Endothelial cell (in vitro differentiated cells): ENCODE measurements at regions not wholly inside any gene's neighbourhood (a gene's known extent, or its start where the extent isn't known, plus 50 kb on each side); places are given as distances from the start of the nearest gene placed in this dataset.

Experiments used
- DNase-seq: peaks from one replicate; pipeline ENCODE4 v3.0.0; 2021; ENCODE audit warnings: low spot score
- H3K27ac Mint-ChIP-seq: one replicate; pipeline ENCODE4 v1.8.0; 2021; ENCODE audit warnings: mixed read lengths, inconsistent platforms; ENCODE audit not compliant: unreplicated experiment
- H3K27me3 Mint-ChIP-seq: one replicate; pipeline ENCODE4 v1.8.0; 2021; ENCODE audit warnings: mild to moderate bottlenecking, moderate library complexity, mixed read lengths, inconsistent platforms; ENCODE audit not compliant: unreplicated experiment
- H3K36me3 Mint-ChIP-seq: one replicate; pipeline ENCODE4 v1.8.0; 2021; ENCODE audit warnings: mild to moderate bottlenecking, low read depth, mixed read lengths, inconsistent platforms; ENCODE audit not compliant: unreplicated experiment
- H3K4me1 Mint-ChIP-seq: one replicate; pipeline ENCODE4 v1.8.0; 2021; ENCODE audit warnings: mild to moderate bottlenecking, mixed read lengths, inconsistent platforms; ENCODE audit not compliant: unreplicated experiment
- H3K4me3 Mint-ChIP-seq: one replicate; pipeline ENCODE4 v1.8.0; 2021; ENCODE audit warnings: mild to moderate bottlenecking, mixed read lengths, inconsistent platforms; ENCODE audit not compliant: unreplicated experiment
- H3K9me3 Mint-ChIP-seq: one replicate; pipeline ENCODE4 v1.8.0; 2021; ENCODE audit warnings: mixed read lengths, inconsistent platforms; ENCODE audit not compliant: unreplicated experiment
- TF ChIP-seq, protein P1 (sequence below): fragments of 200-600 bp; sonication (generic); IDR thresholded peaks from one replicate; pipeline ENCODE4 v1.5.0; 2021; ENCODE audit warnings: antibody characterized with exemption; ENCODE audit not compliant: unreplicated experiment

GRCh38 chrX:69284491-69284890, 119.2 kb upstream of the PJA1 start:
- H3K27ac Mint-ChIP-seq: no peak overlapping the region
- no peak for DNase-seq
- peaks cover 4% of the 10 kb centered on the region for H3K4me1 Mint-ChIP-seq
- TF ChIP-seq, protein P1, sequence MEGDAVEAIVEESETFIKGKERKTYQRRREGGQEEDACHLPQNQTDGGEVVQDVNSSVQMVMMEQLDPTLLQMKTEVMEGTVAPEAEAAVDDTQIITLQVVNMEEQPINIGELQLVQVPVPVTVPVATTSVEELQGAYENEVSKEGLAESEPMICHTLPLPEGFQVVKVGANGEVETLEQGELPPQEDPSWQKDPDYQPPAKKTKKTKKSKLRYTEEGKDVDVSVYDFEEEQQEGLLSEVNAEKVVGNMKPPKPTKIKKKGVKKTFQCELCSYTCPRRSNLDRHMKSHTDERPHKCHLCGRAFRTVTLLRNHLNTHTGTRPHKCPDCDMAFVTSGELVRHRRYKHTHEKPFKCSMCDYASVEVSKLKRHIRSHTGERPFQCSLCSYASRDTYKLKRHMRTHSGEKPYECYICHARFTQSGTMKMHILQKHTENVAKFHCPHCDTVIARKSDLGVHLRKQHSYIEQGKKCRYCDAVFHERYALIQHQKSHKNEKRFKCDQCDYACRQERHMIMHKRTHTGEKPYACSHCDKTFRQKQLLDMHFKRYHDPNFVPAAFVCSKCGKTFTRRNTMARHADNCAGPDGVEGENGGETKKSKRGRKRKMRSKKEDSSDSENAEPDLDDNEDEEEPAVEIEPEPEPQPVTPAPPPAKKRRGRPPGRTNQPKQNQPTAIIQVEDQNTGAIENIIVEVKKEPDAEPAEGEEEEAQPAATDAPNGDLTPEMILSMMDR: no peak
- no peaks in the 10 kb centered on the region for H3K36me3 Mint-ChIP-seq
- no peaks in the 10 kb centered on the region for H3K9me3 Mint-ChIP-seq
- peaks cover 12% of the 10 kb centered on the region for H3K27me3 Mint-ChIP-seq
- H3K4me3 Mint-ChIP-seq: no peak overlapping the region

DNA sequence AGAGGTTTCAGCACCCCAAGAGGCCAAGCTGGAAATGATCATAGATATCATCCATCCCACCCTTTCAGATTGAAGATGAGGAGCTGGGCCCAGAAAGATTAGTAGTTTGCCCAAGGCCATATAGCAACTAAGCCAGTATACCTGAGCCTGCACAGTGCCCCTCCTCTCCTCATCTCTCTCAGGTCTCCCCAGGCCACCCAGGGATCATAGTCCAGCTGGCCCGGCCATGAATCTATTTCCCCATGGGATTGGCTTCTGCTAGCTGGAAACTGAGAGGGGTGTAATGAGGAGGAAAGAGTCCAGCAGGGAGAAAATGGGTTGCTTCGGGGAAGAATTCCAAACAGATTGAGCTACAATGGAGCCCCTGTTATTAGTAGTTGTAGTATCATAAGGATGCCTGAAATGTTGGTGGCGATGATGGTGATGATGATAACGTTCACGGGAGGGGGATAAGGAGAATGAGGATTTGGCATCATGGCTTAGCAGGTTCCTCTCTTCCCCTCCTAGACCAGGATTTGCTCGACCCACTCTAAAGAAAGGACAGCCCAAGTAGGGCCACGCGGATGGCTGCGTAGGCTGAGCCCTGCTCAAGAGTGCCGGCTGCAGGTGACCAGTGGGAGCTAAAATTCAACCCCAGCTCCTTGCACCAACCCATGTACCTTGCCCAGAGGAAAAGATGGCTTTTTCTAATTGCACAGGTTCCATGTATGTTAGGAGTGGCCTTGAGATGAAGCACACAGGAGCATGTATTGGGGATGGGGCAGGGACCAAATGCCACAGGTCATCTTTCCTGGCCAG, 117.8 kb upstream of the PJA1 start:
- H3K27ac Mint-ChIP-seq: no peak overlapping the region
- TF ChIP-seq, protein P1: no peak
- peaks cover 12% of the 10 kb centered on the region for H3K27me3 Mint-ChIP-seq
- H3K4me3 Mint-ChIP-seq: no peak overlapping the region
- no peaks in the 10 kb centered on the region for H3K9me3 Mint-ChIP-seq
- no peak for DNase-seq
- H3K36me3 Mint-ChIP-seq: no peaks in the 10 kb centered on the region
- H3K4me1 Mint-ChIP-seq: peaks cover 4% of the 10 kb centered on the region

- peaks cover 12% of the 10 kb centered on the region for H3K27me3 Mint-ChIP-seq
- no peak overlapping the region for H3K27ac Mint-ChIP-seq
- TF ChIP-seq, protein P1: no peak
- no peak overlapping the region for H3K4me3 Mint-ChIP-seq
- no peaks in the 10 kb centered on the region for H3K9me3 Mint-ChIP-seq
- no peak for DNase-seq
- no peaks in the 10 kb centered on the region for H3K36me3 Mint-ChIP-seq
- H3K4me1 Mint-ChIP-seq: peaks cover 4% of the 10 kb centered on the region
These were observed 115.7 kb upstream of the PJA1 start for GRCh38 chrX:69280933-69281332.

DNA sequence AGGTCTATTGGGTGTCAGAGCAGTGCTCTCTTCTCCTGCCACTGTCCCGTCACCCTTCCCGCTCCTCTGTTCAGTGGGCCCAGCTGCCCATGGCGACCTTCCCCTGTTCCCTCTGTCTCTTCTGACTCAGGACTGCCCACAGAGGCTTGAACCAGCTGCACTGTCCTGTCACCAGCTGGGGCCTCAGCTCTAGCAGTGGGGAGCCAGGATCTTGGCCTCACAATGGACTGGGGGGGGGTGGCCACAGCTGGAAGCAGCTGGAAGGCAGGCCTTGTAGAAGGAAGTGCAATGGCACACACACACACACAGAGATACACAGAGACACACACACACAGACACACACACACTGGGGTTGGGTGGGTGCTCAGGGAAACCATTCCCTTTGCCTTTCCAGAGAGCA, 114.0 kb upstream of the PJA1 start:
- Mint-ChIP-seq H3K36me3 (no peaks in the 10 kb centered on the region), H3K4me1 (peaks cover 4% of the 10 kb centered on the region), H3K27ac (no peak overlapping the region), H3K9me3 (no peaks in the 10 kb centered on the region), H3K27me3 (peaks cover 12% of the 10 kb centered on the region), H3K4me3 (no peak overlapping the region)
- DNase-seq: no peak
- TF ChIP-seq, protein P1: no peak

DNA sequence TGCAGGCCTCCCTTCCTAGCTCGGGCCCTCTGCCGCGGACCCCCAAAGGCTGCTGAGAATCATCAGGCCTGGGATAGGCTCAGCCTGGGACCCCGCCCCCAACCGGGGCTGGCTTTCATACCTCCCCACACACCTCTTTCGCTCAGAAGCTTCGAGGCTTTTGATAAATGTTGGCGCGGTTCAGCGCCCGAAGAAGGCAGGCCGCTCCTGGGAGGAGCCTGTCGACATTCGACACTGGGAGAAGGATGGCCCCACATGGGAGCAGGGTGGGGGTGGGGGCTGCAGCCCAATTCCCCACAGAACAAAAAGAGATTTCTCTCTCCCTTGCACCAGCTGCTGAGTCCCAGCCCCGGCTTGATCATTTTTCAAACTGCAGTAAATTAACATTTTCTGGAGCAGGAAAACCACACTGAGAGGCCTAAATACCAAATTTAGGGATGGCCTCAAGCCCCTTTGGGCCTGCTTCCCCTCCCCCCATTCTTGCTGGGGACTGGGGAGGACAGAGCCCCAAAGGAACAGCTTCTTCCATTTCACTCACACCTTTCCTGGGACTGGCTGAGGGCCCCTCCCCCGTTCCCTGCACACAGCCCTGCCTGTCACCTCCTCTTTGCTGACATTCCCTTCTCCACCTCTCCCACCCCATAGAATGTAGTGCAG, 112.9 kb upstream of the PJA1 start:
- Mint-ChIP-seq H3K9me3 (no peaks in the 10 kb centered on the region), H3K4me3 (no peak overlapping the region), H3K4me1 (peaks cover 4% of the 10 kb centered on the region)

More for the DNA sequence above, 112.9 kb upstream of the PJA1 start:
- H3K27me3 Mint-ChIP-seq: peaks cover 13% of the 10 kb centered on the region
- no peak for DNase-seq
- H3K27ac Mint-ChIP-seq: no peak overlapping the region
- TF ChIP-seq, protein P1: no peak
- no peaks in the 10 kb centered on the region for H3K36me3 Mint-ChIP-seq
